ENCODE measurements at regions not wholly inside any gene's neighbourhood (a gene's known extent, or its start where the extent isn't known, plus 50 kb on each side); places are given as distances from the start of the nearest gene placed in this dataset.

DNA sequence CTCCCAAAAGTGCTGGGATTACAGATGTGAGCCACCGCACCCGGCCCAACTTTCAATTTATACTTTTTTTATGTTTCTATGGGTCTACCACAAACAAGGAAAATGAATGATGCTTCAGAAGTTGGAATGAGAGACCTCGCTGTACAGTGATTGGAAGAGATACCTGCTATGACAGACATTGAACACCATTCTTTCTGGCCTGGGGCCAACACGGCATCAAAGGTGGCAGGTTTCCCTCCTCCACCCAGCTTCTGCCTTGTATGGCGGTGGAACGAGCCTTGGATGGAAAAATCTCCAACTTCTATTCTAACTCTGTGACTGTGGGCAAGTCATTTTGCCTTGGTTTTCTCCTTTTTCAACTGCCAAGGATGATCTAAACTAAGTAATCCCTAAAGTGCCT, 117.8 kb upstream of the FAM174B start:
- no peaks in the 10 kb centered on the region for H3K36me3 ChIP-seq
- intact Hi-C loops (cut with DNase I), result no loop called here
- H3K27me3 ChIP-seq, result no peaks in the 10 kb centered on the region
- no peak overlapping the region for H3K27ac ChIP-seq
- H3K9me3 ChIP-seq, result no peaks in the 10 kb centered on the region
- DNase-seq (no peak), ATAC-seq (no peak)
- TF ChIP-seq, protein P1, sequence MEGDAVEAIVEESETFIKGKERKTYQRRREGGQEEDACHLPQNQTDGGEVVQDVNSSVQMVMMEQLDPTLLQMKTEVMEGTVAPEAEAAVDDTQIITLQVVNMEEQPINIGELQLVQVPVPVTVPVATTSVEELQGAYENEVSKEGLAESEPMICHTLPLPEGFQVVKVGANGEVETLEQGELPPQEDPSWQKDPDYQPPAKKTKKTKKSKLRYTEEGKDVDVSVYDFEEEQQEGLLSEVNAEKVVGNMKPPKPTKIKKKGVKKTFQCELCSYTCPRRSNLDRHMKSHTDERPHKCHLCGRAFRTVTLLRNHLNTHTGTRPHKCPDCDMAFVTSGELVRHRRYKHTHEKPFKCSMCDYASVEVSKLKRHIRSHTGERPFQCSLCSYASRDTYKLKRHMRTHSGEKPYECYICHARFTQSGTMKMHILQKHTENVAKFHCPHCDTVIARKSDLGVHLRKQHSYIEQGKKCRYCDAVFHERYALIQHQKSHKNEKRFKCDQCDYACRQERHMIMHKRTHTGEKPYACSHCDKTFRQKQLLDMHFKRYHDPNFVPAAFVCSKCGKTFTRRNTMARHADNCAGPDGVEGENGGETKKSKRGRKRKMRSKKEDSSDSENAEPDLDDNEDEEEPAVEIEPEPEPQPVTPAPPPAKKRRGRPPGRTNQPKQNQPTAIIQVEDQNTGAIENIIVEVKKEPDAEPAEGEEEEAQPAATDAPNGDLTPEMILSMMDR (IDR thresholded peaks at IDR 0.05), result no peak
- no peaks in the 10 kb centered on the region for H3K4me1 ChIP-seq
- no peak overlapping the region for H3K4me3 ChIP-seq

DNA sequence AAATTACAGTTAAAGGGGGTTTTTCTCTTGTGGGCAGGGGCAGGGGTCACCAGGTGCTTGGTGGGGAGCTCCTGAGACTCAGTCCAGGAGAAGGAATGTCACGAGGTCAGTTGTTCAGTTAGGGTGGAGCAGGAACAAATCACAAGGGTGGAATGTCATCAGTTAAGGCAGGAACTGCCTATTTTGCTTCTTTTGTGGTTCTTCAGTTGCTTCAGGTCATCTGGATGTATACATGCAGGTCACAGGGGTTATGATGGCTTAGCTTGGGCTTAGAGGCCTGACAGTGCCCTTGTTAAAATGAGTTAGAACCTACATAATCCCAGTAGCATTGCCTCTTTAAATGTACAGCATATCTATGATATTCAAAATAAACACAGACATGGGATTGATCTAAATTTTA, 120.2 kb upstream of the CHD2 start:
- intact Hi-C loops (cut with DNase I), result loop anchor here in 1 of 2 donors (10.0 kb wide), 1 partner anchor 245 kb away; no protein-coding TSS in a partner anchor
- TF ChIP-seq, protein P1 (IDR thresholded peaks at IDR 0.05), result no peak
- no peak overlapping the region for H3K4me3 ChIP-seq
- no peak for ATAC-seq
- H3K9me3 ChIP-seq, result peaks cover 0 to 8% of the 10 kb centered on the region in 2 donors
- no peaks in the 10 kb centered on the region for H3K4me1 ChIP-seq
- H3K27me3 ChIP-seq, result no peaks in the 10 kb centered on the region
- H3K27ac ChIP-seq, result no peak overlapping the region
- H3K36me3 ChIP-seq, result peaks cover 0 to 11% of the 10 kb centered on the region in 2 donors
- DNase-seq, result no peak

DNA sequence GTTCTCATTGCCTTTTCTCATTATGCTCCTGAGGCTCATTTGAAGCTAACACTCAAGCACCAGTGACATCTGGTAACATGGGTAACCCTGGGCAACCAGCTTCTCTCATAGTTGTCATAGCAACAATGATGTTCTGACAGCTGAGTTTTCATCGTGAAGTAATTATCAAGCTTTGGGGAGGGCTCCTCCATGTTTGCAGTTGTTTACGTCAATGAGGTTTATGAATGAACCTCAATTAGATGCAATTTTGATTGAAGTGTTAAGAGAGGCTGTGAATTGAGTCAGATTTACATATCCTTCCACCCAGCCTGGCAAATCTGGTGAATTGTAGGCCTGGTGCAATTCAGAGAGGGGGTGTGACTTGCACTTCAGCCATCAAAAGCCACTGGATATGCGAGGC, 119.3 kb upstream of the CHD2 start:
- DNase-seq (no peak), ATAC-seq (no peak)
- Histone ChIP-seq H3K9me3 (peaks cover 0 to 8% of the 10 kb centered on the region in 2 donors), H3K4me1 (no peaks in the 10 kb centered on the region), H3K27ac (no peak overlapping the region), H3K27me3 (no peaks in the 10 kb centered on the region), H3K4me3 (no peak overlapping the region), H3K36me3 (peaks cover 0 to 14% of the 10 kb centered on the region in 2 donors)
- intact Hi-C loops (cut with DNase I), result loop anchor here in 1 of 2 donors (10.0 kb wide), 1 partner anchor 244 kb away; no protein-coding TSS in a partner anchor
- TF ChIP-seq, protein P1 (IDR thresholded peaks at IDR 0.05), result no peak

DNA sequence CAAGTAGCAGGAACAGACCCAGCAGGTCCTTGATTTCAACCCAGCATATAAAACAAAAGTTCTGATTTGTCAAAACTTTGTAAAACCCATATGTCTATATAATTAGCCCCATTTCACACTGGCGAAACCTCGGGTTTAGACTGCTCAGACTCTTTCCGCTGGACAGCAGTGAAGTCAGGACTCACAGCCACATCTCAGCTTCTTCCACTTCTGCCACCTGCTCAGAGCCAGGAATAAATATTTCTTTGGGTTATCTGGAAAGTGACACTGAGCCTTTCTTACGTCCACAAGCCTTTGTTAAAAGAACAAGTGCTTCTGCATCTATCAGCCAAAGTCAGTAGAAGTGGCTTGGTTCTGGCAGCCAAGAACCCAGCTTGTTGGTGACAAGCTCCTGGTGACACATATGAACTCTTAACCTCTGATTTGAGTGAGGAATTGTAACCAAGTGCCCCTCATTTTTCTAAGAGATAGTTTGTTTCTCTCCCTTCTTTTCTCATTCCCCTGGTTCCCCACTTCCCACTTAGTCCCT, 118.1 kb upstream of the CHD2 start:
- H3K27me3 ChIP-seq, result no peaks in the 10 kb centered on the region
- ATAC-seq, result no peak
- no peaks in the 10 kb centered on the region for H3K4me1 ChIP-seq
- intact Hi-C loops (cut with DNase I), result loop anchor here in 1 of 2 donors (10.0 kb wide), 1 partner anchor 243 kb away; no protein-coding TSS in a partner anchor
- TF ChIP-seq, protein P1 (IDR thresholded peaks at IDR 0.05), result no peak
- peaks cover 0 to 14% of the 10 kb centered on the region in 2 donors for H3K36me3 ChIP-seq
- peaks cover 0 to 8% of the 10 kb centered on the region in 2 donors for H3K9me3 ChIP-seq
- H3K27ac ChIP-seq, result no peak overlapping the region
- no peak overlapping the region for H3K4me3 ChIP-seq
- DNase-seq, result no peak

DNA sequence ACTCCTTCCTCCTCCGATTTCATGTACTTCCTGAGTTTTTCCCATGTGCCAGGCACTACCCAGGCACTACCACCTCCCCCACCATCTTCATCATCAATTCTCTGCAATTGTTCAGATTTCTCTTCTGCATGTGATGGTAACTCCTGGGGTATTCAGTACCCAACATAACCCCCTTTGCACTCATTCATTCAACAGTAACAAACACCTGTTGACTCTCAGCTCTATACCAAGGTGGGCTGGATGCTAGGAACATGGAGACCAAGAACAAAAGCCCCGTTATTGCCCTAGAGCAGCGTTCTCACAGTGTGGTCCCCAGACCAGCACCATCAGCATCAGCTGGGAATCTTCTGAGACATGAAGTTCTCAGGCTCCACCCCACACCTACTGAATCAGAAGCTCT, 113.0 kb upstream of the CHD2 start:
- no peak for DNase-seq
- Histone ChIP-seq H3K27ac (no peak overlapping the region), H3K9me3 (no peaks in the 10 kb centered on the region), H3K4me1 (no peaks in the 10 kb centered on the region), H3K36me3 (peaks cover 0 to 10% of the 10 kb centered on the region in 2 donors), H3K27me3 (no peaks in the 10 kb centered on the region), H3K4me3 (no peak overlapping the region)
- intact Hi-C loops (cut with DNase I), result loop anchor here in 1 of 2 donors (10.0 kb wide), 1 partner anchor 238 kb away; no protein-coding TSS in a partner anchor
- TF ChIP-seq, protein P1 (IDR thresholded peaks at IDR 0.05), result no peak
- no peak for ATAC-seq

All from left lung (tissue), 4 donors.